GM12878 (cell line): ENCODE measurements at regions not wholly inside any gene's neighbourhood (a gene's known extent, or its start where the extent isn't known, plus 50 kb on each side); places are given as distances from the start of the nearest gene placed in this dataset.

ENCODE experiments used
- DPF2 ChIP-seq: fragments of 450-650 bp; IDR thresholded peaks from 2 replicates; pipeline ENCODE4 v1.6.1; 2017; ENCODE audit warnings: mild to moderate bottlenecking
- EZH2 ChIP-seq: IDR thresholded peaks from 2 replicates; pipeline ENCODE4 v1.6.1; 2012; ENCODE audit warnings: low read depth, mild to moderate bottlenecking, control low read depth, inconsistent platforms, low read length, borderline replicate concordance; ENCODE audit not compliant: control insufficient read depth
- KLF5 ChIP-seq: fragments of 450-650 bp; IDR thresholded peaks from 2 replicates; pipeline ENCODE4 v1.6.1; 2014; ENCODE audit warnings: mild to moderate bottlenecking; ENCODE audit not compliant: partially characterized antibody
- POLR2AphosphoS2 ChIP-seq: IDR thresholded peaks from 2 replicates; pipeline ENCODE4 v1.6.1; 2011; ENCODE audit warnings: low read depth, mild to moderate bottlenecking, low read length, improper control_type of control experiment, moderate library complexity
- POLR2AphosphoS5 ChIP-seq: IDR thresholded peaks from 2 replicates; pipeline ENCODE4 v1.6.1; 2011; ENCODE audit warnings: mild to moderate bottlenecking, low read length, inconsistent platforms
- RFX5 ChIP-seq: IDR thresholded peaks from 2 replicates; pipeline ENCODE4 v1.6.1; 2011; ENCODE audit warnings: low read depth, low read length, improper control_type of control experiment
- ZZZ3 ChIP-seq: IDR thresholded peaks from 2 replicates; pipeline ENCODE4 v1.6.1; 2011; ENCODE audit warnings: low read depth; ENCODE audit not compliant: control insufficient read depth, insufficient read length
- TF ChIP-seq, protein P1 (sequence below): IDR thresholded peaks from 2 replicates; pipeline ENCODE4 v1.6.1; 2011; ENCODE audit warnings: mild to moderate bottlenecking, low read depth, low read length, moderate library complexity; ENCODE audit not compliant: insufficient replicate concordance
- TF ChIP-seq, protein P2 (sequence below), 3 experiments: IDR thresholded peaks in 2 of 3; conservative IDR thresholded peaks in 1 of 3; 2 replicates each; pipeline ENCODE4 v1.5.1; 2011; ENCODE audit warnings: low read depth in 3 of 3, low read length in 3 of 3, mild to moderate bottlenecking in 3 of 3, control low read depth in 2 of 3, moderate library complexity in 2 of 3, inconsistent platforms in 1 of 3, mixed read lengths in 1 of 3; ENCODE audit not compliant: control insufficient read depth in 2 of 3, insufficient read depth in 1 of 3; ENCODE audit errors: extremely low read depth in 1 of 3
- TF ChIP-seq, protein P3 (sequence below): IDR thresholded peaks from 2 replicates; pipeline ENCODE4 v1.6.1; 2012; ENCODE audit warnings: low read length, inconsistent platforms
- TF ChIP-seq, protein P4 (sequence below): fragments of 450-650 bp; conservative IDR thresholded peaks from 2 replicates; pipeline ENCODE4 v1.6.1; 2017; ENCODE audit warnings: mild to moderate bottlenecking, moderate library complexity

DNA sequence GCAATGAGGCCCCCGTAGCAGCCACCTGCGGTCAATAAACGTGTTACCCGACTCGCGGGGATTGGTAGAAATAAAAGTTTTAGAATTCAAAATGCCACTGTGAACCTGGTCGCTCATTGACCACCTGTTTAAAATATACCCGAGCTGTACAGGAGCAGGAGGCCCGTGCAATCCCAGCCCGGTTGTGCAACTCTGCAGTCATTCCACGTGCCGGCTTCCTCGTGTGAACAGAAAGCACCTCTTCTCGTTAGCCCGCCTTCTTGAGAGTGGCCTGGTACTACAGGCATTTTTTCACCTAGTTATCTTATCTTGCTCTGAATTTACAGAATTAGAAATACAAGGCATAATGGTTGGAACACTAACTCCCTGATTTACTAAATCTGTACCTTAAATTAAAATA, 660.7 kb downstream of the GALR1 start:
- no peak for TF ChIP-seq DPF2
- no peak for TF ChIP-seq EZH2
- TF ChIP-seq KLF5, result no peak
- TF ChIP-seq, protein P1, sequence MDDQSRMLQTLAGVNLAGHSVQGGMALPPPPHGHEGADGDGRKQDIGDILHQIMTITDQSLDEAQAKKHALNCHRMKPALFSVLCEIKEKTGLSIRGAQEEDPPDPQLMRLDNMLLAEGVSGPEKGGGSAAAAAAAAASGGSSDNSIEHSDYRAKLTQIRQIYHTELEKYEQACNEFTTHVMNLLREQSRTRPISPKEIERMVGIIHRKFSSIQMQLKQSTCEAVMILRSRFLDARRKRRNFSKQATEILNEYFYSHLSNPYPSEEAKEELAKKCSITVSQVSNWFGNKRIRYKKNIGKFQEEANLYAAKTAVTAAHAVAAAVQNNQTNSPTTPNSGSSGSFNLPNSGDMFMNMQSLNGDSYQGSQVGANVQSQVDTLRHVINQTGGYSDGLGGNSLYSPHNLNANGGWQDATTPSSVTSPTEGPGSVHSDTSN, result no peak
- TF ChIP-seq, protein P2, sequence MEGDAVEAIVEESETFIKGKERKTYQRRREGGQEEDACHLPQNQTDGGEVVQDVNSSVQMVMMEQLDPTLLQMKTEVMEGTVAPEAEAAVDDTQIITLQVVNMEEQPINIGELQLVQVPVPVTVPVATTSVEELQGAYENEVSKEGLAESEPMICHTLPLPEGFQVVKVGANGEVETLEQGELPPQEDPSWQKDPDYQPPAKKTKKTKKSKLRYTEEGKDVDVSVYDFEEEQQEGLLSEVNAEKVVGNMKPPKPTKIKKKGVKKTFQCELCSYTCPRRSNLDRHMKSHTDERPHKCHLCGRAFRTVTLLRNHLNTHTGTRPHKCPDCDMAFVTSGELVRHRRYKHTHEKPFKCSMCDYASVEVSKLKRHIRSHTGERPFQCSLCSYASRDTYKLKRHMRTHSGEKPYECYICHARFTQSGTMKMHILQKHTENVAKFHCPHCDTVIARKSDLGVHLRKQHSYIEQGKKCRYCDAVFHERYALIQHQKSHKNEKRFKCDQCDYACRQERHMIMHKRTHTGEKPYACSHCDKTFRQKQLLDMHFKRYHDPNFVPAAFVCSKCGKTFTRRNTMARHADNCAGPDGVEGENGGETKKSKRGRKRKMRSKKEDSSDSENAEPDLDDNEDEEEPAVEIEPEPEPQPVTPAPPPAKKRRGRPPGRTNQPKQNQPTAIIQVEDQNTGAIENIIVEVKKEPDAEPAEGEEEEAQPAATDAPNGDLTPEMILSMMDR (IDR thresholded peaks at IDR 0.05 in 2 of 3, conservative IDR thresholded peaks at IDR 0.05 in 1 of 3; ENCODE audit: control insufficient read depth in 2 of 3, extremely low read depth in 1 of 3, insufficient read depth in 1 of 3, low read depth in 3 of 3, low read length in 3 of 3), result no peak
- TF ChIP-seq RFX5, result no peak
- no peak for TF ChIP-seq POLR2AphosphoS2
- TF ChIP-seq POLR2AphosphoS5, result no peak
- TF ChIP-seq, protein P3, sequence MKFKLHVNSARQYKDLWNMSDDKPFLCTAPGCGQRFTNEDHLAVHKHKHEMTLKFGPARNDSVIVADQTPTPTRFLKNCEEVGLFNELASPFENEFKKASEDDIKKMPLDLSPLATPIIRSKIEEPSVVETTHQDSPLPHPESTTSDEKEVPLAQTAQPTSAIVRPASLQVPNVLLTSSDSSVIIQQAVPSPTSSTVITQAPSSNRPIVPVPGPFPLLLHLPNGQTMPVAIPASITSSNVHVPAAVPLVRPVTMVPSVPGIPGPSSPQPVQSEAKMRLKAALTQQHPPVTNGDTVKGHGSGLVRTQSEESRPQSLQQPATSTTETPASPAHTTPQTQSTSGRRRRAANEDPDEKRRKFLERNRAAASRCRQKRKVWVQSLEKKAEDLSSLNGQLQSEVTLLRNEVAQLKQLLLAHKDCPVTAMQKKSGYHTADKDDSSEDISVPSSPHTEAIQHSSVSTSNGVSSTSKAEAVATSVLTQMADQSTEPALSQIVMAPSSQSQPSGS, result no peak
- no peak for TF ChIP-seq ZZZ3
- TF ChIP-seq, protein P4, sequence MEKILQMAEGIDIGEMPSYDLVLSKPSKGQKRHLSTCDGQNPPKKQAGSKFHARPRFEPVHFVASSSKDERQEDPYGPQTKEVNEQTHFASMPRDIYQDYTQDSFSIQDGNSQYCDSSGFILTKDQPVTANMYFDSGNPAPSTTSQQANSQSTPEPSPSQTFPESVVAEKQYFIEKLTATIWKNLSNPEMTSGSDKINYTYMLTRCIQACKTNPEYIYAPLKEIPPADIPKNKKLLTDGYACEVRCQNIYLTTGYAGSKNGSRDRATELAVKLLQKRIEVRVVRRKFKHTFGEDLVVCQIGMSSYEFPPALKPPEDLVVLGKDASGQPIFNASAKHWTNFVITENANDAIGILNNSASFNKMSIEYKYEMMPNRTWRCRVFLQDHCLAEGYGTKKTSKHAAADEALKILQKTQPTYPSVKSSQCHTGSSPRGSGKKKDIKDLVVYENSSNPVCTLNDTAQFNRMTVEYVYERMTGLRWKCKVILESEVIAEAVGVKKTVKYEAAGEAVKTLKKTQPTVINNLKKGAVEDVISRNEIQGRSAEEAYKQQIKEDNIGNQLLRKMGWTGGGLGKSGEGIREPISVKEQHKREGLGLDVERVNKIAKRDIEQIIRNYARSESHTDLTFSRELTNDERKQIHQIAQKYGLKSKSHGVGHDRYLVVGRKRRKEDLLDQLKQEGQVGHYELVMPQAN, result no peak
